AG10803 (cell line): ENCODE measurements at regions not wholly inside any gene's neighbourhood (a gene's known extent, or its start where the extent isn't known, plus 50 kb on each side); places are given as distances from the start of the nearest gene placed in this dataset.

Experiments used
- DNase-seq: peaks from one replicate; pipeline ENCODE4 v3.0.0; 2010; ENCODE audit warnings: low read depth
- H3K4me3 ChIP-seq: 2 replicates; pipeline ENCODE4 v1.5.1; 2011; ENCODE audit warnings: mild to moderate bottlenecking, low read length, control low read depth
- TF ChIP-seq, protein P1 (sequence below): conservative IDR thresholded peaks from 2 replicates; pipeline ENCODE4 v1.5.1; 2011; ENCODE audit warnings: mild to moderate bottlenecking, low read length, control low read depth, inconsistent platforms

DNA sequence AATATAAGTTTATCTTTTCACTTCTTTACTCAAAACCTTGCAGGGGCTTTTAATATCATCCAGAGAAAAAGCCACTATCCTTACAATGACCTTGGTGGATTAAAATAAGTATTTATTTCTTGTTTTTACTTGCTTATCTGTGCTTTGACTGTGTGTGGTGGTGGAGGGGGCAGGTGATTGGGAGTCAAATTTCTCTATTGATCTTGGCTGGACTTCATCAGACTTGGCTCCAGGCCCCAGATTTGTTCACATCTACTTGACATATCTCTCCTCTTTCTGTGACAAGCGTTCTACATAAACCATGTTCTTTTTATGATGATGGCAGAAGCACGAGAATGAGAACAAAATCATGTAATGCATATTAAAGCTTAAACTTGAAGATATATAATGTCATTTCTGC lies 670.8 kb downstream of the PCDH17 start:
- TF ChIP-seq, protein P1, sequence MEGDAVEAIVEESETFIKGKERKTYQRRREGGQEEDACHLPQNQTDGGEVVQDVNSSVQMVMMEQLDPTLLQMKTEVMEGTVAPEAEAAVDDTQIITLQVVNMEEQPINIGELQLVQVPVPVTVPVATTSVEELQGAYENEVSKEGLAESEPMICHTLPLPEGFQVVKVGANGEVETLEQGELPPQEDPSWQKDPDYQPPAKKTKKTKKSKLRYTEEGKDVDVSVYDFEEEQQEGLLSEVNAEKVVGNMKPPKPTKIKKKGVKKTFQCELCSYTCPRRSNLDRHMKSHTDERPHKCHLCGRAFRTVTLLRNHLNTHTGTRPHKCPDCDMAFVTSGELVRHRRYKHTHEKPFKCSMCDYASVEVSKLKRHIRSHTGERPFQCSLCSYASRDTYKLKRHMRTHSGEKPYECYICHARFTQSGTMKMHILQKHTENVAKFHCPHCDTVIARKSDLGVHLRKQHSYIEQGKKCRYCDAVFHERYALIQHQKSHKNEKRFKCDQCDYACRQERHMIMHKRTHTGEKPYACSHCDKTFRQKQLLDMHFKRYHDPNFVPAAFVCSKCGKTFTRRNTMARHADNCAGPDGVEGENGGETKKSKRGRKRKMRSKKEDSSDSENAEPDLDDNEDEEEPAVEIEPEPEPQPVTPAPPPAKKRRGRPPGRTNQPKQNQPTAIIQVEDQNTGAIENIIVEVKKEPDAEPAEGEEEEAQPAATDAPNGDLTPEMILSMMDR = no peak
- no peak overlapping the region for H3K4me3 ChIP-seq
- no peak for DNase-seq

- no peak for DNase-seq
- TF ChIP-seq, protein P1 = no peak
- no peak overlapping the region for H3K4me3 ChIP-seq
These were observed 674.5 kb downstream of the PCDH17 start for GRCh38 chr13:58306062-58306461.

- TF ChIP-seq, protein P1 = no peak
- DNase-seq = no peak
- no peak overlapping the region for H3K4me3 ChIP-seq
These were observed 681.7 kb downstream of the PCDH17 start for GRCh38 chr13:58313219-58313618.

GRCh38 chr13:58318495-58319167 lies 687.1 kb downstream of the PCDH17 start:
- no peak overlapping the region for H3K4me3 ChIP-seq
- DNase-seq = no peak

DNA sequence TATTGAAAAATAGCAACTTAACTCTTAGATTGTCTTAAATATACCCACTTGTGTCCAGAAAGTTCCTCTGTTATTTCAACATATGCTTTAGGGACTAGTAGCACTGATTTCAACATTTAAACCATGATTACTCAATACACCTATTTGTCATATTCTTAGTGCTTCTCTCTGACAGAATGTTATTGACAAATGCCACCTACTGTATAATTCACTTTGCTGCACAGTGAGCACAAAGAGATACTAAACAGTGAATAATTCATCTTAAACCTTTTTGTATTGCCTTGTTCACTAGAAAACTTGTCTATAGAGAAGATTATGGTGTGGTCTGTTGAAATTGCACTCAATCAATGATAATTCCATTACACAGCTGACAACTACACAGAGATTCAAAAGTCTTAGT lies 692.6 kb downstream of the PCDH17 start:
- no peak overlapping the region for H3K4me3 ChIP-seq
- TF ChIP-seq, protein P1 = no peak
- DNase-seq = no peak

More at GRCh38 chr13:58318495-58319167, 687.1 kb downstream of the PCDH17 start:
- TF ChIP-seq, protein P1 = no peak

GRCh38 chr13:58329746-58330145 lies 698.2 kb downstream of the PCDH17 start:
- no peak overlapping the region for H3K4me3 ChIP-seq
- TF ChIP-seq, protein P1 = no peak
- no peak for DNase-seq

DNA sequence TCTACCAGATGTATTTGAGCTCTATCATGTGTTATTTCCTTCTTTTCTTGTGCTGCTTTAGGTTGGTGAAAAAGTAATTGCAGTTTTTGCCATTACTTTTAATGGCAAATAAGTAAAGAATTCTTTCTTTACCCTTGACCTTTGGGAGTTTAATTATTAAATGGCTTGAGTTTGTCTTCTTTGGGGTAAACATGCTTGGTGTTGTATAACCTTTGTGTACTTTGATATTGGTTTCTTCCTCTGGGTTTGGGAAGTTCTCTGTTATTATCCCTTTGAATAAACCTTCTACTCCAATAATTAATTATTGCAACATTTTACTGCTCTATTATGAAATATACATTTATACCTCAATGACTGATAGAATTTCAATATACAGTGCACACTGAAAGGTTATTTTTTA lies 709.4 kb downstream of the PCDH17 start:
- no peak overlapping the region for H3K4me3 ChIP-seq
- DNase-seq = no peak
- TF ChIP-seq, protein P1 = no peak
